Fibroblast of skin of right quadriceps (primary cell): ENCODE measurements at regions not wholly inside any gene's neighbourhood (a gene's known extent, or its start where the extent isn't known, plus 50 kb on each side); places are given as distances from the start of the nearest gene placed in this dataset.
"Not testable (repeated sequence)": the region's sequence is repeated elsewhere in the genome, so short reads cannot be mapped to it uniquely, and the experiment has no call there.

Source experiments
- DNase-seq: peaks from one replicate; pipeline ENCODE4 v3.0.0-alpha.2; 2013

- no peak for DNase-seq
These were observed 64.7 kb upstream of the CCDC39 start for GRCh38 chr3:180743813-180744590.

DNA sequence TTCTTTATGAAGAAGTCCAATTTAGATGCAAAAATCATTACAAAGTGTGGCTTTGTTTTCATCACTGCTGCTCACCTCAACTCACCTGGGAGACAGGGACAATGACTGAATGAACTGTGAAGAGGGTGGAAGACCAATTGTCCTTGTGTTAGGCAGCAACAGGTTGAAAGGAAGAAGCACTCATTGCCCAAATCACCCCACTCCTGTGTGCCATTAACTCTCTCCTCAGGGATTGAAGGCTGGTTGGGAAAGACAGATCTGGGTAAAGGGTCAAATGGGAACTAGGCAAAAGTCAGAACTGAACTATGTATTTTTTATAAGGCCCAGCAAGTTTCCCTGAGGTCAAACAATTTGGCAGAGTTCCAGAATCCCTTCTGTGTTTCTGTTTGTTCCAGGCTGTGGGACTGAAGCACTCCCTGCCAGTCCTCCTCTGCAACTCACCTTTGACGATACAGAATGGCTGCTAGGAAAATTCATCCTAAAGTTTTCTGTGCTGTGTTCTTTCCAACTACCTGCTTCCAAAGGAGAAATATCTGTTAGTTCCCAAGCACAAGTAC is 68.6 kb upstream of the CCDC39 start:
- DNase-seq = no peak

DNA sequence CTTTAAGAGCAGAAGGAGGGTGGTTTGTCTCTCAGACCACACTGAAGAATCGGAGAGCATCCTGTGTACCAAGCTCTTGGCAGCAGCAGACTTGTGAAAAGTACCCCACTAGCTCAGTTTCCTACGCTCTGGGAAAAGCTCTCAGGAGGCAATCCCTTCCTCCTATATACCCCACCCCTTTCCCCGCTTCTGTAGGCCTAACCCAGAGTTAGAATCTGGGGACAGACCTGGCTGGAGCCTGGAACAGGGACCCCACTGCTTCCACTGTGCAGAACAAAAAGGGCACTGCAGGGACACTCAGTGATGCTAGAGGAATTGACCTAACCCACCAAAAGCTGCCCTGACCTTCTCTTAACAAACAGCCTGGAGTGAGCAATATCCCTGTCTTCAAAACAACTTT is 70.0 kb upstream of the CCDC39 start:
- DNase-seq = no peak

DNA sequence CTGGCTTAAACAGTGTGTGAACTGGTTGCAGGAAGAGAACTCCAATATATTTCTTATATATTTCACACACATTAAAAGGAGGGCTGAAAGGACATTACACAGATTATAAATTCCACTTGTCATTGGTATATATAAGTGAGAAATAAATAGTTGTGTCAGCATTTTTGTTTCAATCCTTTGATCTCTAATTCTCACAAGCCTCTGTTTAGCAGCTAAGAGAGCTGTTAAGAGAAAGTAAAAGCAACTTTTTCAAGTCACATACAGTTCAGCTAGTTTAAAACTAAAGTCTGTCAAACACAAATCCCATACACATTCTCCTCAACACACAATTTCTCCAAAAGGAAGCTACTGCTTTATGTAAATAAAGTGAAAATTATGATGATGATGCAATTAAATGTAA is 70.5 kb upstream of the CCDC39 start:
- DNase-seq = no peak

DNA sequence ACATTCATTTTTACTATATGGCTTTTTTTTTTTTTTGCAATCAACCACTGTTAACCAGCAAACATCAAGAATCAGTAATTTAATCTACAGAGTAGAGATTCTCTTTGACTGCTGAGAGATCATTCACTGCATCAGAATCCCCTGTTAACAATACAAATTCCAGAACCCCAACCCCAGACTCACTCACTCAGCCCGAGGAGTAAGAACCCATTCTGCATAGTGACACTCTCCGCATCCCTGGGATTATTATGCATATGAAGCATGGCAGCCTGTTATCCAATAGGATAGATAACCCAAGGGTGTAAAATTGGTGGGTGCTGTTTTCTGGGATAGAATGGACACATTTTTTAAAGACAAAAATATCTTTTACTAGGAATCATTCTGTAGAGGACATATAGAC is 76.3 kb upstream of the CCDC39 start:
- DNase-seq = no peak

DNA sequence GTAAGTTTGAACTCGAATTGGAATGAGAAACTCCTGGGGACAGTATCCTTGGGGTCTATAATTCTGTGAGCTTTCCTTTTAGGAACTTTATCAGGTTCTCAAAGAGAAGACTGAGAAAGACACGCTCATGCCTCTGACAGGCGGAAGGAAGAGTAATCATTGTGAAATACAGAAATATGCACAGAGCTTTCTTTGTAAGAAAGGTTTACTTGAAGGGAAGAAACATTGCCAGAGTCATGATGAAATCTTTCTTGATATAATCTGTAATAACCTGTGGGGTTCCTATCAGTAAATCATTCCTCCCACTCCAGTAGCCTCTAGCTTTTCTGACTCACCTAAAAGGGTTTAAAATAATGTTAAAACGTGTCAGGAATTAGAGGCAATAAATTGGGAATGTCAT is 83.6 kb upstream of the CCDC39 start:
- DNase-seq = no peak

DNA sequence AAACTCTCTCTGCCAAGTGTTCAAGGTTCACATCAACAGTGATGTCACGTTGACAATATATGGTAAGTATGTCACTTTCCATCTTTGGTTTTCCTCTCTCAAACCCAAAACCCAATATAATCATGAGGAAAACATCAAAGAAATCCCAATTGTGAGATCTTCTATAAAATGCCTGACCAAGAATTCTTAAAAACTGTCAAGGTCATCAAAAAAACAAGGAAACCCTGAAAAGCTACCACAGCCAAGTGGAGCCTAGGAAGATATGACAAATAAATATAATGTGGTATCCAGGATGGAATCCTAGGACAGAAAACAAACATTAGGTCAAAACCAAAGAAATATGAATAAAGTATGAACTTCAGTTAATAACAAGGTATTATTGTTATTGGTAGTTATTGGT is 85.2 kb upstream of the CCDC39 start:
- no peak for DNase-seq

DNA sequence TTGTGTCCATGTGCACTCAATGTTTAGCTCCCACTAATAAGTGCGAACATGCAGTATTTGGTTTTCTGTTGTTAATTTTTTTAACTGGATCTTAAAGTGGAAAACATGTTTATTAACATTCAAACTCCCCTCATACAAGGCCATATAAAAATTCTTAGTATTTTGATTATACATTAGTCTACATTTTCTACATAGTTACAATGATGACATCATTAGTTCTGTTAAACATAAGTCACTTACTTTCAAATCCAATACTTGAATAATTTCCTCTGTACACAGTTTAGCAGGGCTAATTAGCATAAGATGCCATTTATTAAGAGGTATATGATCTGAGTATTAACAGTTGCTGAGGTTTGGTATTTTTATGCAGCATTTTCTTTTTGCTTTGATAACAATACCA is 91.3 kb upstream of the CCDC39 start:
- DNase-seq = no peak

DNA sequence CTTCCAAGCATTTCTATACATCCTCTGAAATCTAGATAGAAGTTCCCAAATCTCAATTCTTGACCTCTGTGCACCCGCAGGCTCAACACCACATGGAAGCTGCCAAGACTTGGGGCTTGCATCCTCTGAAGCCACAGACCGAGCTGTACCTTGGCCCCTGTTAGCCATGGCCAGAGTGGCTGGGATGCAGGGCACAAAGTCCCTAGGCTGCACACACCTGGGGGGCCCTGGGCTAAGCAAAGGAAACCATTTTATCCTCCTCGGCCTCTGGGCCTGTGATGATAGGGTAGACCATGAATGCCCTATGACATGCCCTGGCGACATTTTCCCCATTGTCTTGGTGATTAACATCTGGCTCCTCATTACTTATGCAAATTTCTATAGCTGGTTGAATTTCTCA is 97.1 kb upstream of the CCDC39 start:
- DNase-seq = no peak

DNA sequence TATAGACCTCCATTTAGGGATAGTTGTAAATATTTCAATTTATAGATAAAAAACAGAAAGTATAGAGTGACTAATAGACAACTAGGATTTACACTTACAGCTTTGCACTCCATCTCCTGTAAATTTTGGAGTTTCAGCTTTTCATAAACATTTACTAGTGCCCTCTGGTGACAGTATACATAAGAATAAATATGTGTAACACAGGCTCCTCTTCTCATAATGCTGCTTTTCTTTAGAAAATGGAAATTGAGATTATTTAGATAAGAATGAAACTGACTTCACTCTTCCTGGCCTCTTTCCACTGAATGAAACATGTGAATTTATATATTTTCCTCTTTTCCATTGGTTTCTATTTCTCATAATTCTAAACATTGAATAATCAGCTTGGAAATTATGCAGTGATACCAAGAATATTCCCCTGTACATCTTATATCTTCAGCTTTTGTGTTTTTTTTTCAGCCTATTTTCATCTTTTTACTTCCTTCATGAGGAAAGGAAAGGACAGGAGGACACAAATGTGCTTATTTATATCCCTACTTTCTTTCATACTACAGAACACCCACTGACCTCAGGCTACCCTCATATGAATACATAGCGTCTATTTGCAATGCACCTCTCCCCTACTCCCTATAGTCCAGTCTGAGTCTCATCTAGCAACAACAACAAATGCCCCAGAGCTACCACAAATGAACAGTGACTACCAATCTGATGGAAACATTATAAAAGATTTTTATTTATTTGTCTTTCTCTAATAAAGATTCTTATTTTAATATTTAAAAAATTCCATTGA is 103.1 kb upstream of the CCDC39 start:
- DNase-seq = no peak

GRCh38 chr3:180786227-180786626 is 106.9 kb upstream of the CCDC39 start:
- DNase-seq = not testable (repeated sequence)

DNA sequence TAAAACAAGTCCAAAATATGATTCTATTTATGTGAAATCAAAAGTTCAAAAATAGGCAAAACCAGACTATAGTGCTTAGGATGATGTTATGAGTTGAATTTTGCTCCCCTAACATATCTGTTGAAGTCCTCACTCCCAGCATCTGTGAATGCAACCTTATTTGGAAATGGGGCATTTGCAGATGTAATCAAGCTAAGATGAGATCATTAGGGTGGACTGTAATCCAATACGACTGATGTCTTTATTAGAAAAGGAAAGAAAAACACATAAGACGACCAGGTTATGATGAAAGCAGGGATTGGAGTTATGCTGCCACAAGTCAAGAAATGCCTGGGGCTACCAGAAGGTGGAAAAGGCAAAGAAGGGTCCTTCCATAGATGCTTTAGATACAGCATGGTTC is 110.5 kb upstream of the CCDC39 start:
- DNase-seq = no peak

GRCh38 chr3:180798197-180798596 is 114.3 kb upstream of the FXR1 start:
- no peak for DNase-seq

DNA sequence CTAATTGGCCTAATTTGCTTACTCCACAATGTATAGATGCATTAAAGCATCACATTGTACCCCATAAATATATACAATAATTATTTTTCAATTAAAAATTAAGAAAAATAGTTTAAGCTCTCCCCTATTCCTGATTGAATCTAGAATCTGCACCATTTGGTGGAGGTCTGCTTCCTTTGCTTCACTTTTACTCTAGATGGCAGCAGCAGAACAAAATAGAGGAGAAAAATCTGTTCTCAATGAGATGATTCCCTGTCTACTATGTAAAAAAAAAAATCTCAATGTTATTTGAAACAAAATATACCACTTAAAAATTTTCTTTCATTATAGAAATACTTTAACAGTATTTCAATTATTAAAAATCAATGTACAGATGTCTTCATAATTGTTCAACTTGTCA is 109.6 kb upstream of the FXR1 start:
- peak; percentile 11 for DNase-seq

DNA sequence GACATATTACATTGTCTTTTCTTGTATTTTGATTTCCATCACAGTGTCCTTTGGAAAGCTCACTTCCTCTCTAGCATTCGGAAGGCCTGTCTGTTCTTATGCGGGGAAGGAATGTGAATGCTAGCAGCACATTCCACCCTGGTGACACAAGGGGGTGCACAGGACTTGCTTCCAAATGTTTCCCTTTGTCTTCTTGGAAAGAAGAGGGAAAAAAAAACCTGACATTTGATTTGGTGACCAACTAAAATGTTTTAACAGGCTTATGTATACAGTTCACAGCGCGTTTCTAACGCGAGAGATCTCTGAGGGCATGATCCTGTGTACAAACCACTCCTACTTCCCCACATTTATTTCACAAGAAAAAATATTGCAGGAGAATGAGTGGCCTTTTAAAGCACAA is 107.6 kb upstream of the FXR1 start:
- DNase-seq = peak; percentile 36

- DNase-seq = no peak
These were observed 103.5 kb upstream of the FXR1 start for GRCh38 chr3:180808823-180809575.

GRCh38 chr3:180820400-180820799 is 92.1 kb upstream of the FXR1 start:
- DNase-seq = no peak

DNA sequence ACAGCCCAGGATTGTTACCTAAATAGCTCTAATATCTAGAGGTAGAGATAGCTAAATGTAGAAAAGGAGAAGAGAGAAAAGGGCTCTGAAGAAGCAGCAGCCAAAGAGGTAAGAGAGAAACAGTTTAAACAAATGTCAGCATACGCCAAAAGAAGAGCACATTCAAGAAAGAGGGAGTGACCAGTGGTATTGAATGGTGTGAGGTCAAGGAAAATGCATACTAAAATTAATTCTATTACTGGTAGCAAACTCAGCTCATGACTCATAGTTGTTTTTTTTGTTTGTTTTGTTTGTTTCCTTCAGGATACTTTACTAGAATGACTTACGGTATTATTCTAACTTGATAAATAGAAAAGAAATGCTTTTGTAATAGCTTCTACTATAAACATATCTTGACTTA is 86.5 kb upstream of the FXR1 start:
- no peak for DNase-seq

DNA sequence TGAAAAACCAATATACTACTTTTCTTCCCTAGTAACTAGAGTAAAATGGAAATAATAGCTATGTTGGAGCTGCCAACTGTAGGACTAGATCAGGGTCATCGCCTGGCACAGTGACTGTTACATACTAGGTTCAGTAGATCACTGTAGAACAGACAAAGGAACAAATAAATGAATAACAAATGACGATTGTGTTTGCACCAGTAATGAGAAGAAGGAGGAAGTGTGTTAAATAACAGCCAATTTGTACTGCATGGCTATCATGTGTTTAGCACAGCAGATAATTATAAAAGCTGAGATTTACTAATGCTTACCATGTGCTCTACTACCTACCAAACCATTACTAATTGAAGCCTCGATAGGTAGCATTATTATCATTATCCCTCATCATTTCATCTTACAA is 85.3 kb upstream of the FXR1 start:
- no peak for DNase-seq

DNA sequence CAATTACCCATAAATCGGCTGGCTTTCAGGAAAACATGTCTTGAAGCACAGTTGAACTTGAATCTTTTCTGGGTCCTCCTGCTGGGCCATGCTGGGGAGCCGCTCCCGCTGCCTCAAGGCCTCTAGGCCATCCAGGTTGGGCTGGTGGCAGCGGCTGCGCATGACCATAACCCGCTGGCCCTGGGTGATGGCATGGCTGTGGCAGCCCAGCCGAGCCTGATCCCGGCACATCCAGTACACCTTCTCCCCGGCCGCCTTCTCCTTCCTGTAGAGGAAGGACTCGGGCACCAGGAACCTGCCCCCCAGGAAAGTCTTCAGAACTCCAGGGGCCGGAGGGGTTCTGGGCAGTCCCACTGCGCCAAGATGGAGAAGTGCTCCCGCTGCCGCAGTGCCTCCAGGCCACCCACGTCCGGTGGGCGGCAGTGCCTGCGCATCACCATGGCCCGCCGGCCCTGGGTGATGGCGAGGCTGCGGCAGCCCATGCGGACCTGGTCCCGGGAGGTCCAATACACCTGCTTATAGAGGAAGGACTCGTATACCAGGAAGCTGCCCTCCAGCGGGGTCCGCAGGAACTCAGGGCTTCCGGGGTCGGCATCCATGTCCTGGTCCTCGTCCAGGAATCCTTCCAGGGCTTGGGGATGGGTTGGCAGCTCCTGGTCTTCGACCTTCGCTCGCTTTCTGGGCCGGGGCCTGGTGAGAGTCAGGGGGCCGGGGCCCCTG is 84.3 kb upstream of the FXR1 start:
- no peak for DNase-seq

- DNase-seq = no peak
These were observed 83.6 kb upstream of the FXR1 start for GRCh38 chr3:180828723-180829408.
